Neural progenitor cell (in vitro differentiated cells): ENCODE measurements at regions not wholly inside any gene's neighbourhood (a gene's known extent, or its start where the extent isn't known, plus 50 kb on each side); places are given as distances from the start of the nearest gene placed in this dataset.
A peak's percentile ranks its signal among the peaks of the same experiment; 100 is the strongest.

Experiments
- DNase-seq: peaks from one replicate; pipeline ENCODE4 v3.0.0-alpha.2; 2016; ENCODE audit warnings: low spot score
- H2AFZ ChIP-seq: fragments of 200-600 bp; sonication (generic); replicated peaks from 2 replicates; pipeline ENCODE4 v1.6.1; 2016; ENCODE audit warnings: antibody characterized with exemption
- H3F3A ChIP-seq: fragments of 200-600 bp; sonication (generic); 2 replicates; pipeline ENCODE4 v1.6.1; 2016; ENCODE audit warnings: antibody characterized with exemption, low read depth
- H3K27ac ChIP-seq: fragments of 200-600 bp; sonication (generic); 2 replicates; pipeline ENCODE4 v1.5.1; 2016; ENCODE audit warnings: mild to moderate bottlenecking
- H3K27me3 ChIP-seq: fragments of 200-600 bp; sonication (generic); 2 replicates; pipeline ENCODE4 v1.6.1; 2016; ENCODE audit warnings: mild to moderate bottlenecking, moderate library complexity
- H3K36me3 ChIP-seq: fragments of 200-600 bp; sonication (generic); 2 replicates; pipeline ENCODE4 v1.5.1; 2016
- H3K4me1 ChIP-seq: fragments of 200-600 bp; sonication (generic); 2 replicates; pipeline ENCODE4 v1.6.1; 2016; ENCODE audit warnings: mixed run types
- H3K4me2 ChIP-seq: fragments of 200-600 bp; sonication (generic); 2 replicates; pipeline ENCODE4 v1.6.1; 2016
- H3K4me3 ChIP-seq: fragments of 200-600 bp; sonication (generic); 2 replicates; pipeline ENCODE4 v1.5.1; 2016
- H3K79me2 ChIP-seq: fragments of 200-600 bp; sonication (generic); 2 replicates; pipeline ENCODE4 v1.6.1; 2016; ENCODE audit warnings: low read depth
- H3K9ac ChIP-seq: fragments of 200-600 bp; sonication (generic); 2 replicates; pipeline ENCODE4 v1.6.1; 2016
- H3K9me3 ChIP-seq: fragments of 200-600 bp; sonication (generic); 2 replicates; pipeline ENCODE4 v1.5.1; 2016; ENCODE audit warnings: low read depth
- H4K20me1 ChIP-seq: fragments of 200-600 bp; sonication (generic); 2 replicates; pipeline ENCODE4 v1.6.1; 2016; ENCODE audit warnings: low read depth
- H3K27ac Mint-ChIP-seq: 3 replicates; pipeline ENCODE4 v1.8.0; 2021; ENCODE audit warnings: mixed read lengths
- H3K27me3 Mint-ChIP-seq: 2 replicates; pipeline ENCODE4 v1.8.0; 2022; ENCODE audit warnings: low read depth, mild to moderate bottlenecking, inconsistent platforms, moderate library complexity, mixed read lengths; ENCODE audit not compliant: insufficient read depth
- H3K36me3 Mint-ChIP-seq: 3 replicates; pipeline ENCODE4 v1.8.0; 2021; ENCODE audit warnings: mixed read lengths
- H3K4me1 Mint-ChIP-seq: 3 replicates; pipeline ENCODE4 v1.8.0; 2021; ENCODE audit warnings: mixed read lengths
- H3K4me3 Mint-ChIP-seq: 3 replicates; pipeline ENCODE4 v1.8.0; 2021; ENCODE audit warnings: mild to moderate bottlenecking, moderate library complexity, mixed read lengths
- H3K9me3 Mint-ChIP-seq: 3 replicates; pipeline ENCODE4 v1.8.0; 2020; ENCODE audit warnings: mixed read lengths
- CTCF ChIP-seq: fragments of 200-600 bp; sonication (generic); IDR thresholded peaks from 2 replicates; pipeline ENCODE4 v1.5.1; 2017; ENCODE audit warnings: antibody characterized with exemption, mild to moderate bottlenecking
- EZH2 ChIP-seq: fragments of 200-600 bp; sonication (generic); IDR thresholded peaks from 2 replicates; pipeline ENCODE4 v1.6.1; 2017; ENCODE audit warnings: antibody characterized with exemption, mild to moderate bottlenecking, moderate library complexity
- EZH2phosphoT487 ChIP-seq: fragments of 200-600 bp; sonication (generic); IDR thresholded peaks from 2 replicates; pipeline ENCODE4 v1.6.1; 2017; ENCODE audit warnings: antibody characterized with exemption

DNA sequence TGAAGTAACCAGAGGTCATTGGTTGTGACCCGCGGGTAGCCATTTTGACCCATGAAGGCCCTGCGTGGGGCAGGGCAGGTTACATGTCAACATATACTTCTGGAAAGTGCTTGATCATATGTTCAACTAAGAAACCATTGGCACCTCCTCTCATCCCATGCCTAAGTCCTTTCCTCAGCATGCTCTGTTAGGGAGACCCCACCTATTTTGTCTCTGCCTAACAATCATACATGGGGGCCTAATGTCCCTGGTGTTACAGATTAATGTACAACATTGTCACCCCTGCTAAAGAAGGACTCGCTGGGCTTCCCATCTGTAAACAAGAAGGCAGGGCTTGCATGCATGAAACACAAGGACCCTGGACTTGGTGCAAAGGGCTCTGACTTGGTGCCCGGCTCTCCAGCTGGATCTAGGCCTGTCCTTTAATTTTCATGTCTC lies 133.7 kb upstream of the TNS3 start:
- no peaks in the 10 kb centered on the region for H3K36me3 ChIP-seq
- no peak overlapping the region for H3K27ac ChIP-seq
- no peak overlapping the region for H3K4me3 ChIP-seq
- Mint-ChIP-seq H3K36me3 (no peaks in the 10 kb centered on the region), H3K27ac (no peak overlapping the region), H3K4me3 (no peak overlapping the region), H3K27me3 (peaks cover 4% of the 10 kb centered on the region), H3K9me3 (peaks cover 2% of the 10 kb centered on the region), H3K4me1 (peaks cover 6% of the 10 kb centered on the region)
- TF ChIP-seq CTCF = no peak
- no peak for TF ChIP-seq EZH2phosphoT487
- no peak for TF ChIP-seq EZH2
- no peaks in the 10 kb centered on the region for H3K4me1 ChIP-seq
- H3K9ac ChIP-seq = no peak overlapping the region
- H3K27me3 ChIP-seq = no peaks in the 10 kb centered on the region
- DNase-seq = no peak
- no peaks in the 10 kb centered on the region for H4K20me1 ChIP-seq
- no peaks in the 10 kb centered on the region for H3K79me2 ChIP-seq
- H3K9me3 ChIP-seq = no peaks in the 10 kb centered on the region
- no peaks in the 10 kb centered on the region for H3F3A ChIP-seq
- no peak overlapping the region for H3K4me2 ChIP-seq
- no peak overlapping the region for H2AFZ ChIP-seq

GRCh38 chr7:47714669-47715607 lies 133.0 kb upstream of the TNS3 start:
- TF ChIP-seq EZH2phosphoT487 = no peak
- TF ChIP-seq CTCF = no peak
- TF ChIP-seq EZH2 = no peak
- H3K4me2 ChIP-seq = no peak overlapping the region

DNA sequence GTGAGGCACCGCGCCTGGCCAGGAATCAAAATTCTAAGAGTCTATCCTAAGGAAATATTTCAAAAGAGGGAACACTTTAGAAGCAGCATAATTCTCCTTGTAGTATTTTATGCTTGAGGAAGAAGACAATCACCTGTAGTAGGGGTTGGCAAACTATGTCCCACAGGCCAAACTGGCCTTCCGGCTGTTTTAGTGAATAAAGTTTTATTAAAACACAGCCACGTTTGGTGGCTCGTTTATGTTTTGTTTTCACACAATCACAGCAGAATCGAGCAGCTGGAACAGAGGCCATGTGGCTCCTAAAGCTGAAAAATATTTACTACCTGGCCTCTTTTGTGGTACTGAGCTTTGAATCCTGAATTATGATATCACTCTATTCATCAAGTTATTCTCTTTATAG lies 131.7 kb upstream of the TNS3 start:
- Histone ChIP-seq H2AFZ (no peak overlapping the region), H3K27ac (no peak overlapping the region), H3K9ac (no peak overlapping the region), H3K79me2 (no peaks in the 10 kb centered on the region), H3K9me3 (no peaks in the 10 kb centered on the region), H4K20me1 (no peaks in the 10 kb centered on the region), H3K27me3 (no peaks in the 10 kb centered on the region), H3K4me3 (no peak overlapping the region), H3F3A (no peaks in the 10 kb centered on the region), H3K4me2 (no peak overlapping the region), H3K36me3 (no peaks in the 10 kb centered on the region), H3K4me1 (no peaks in the 10 kb centered on the region)
- Mint-ChIP-seq H3K27me3 (peaks cover 4% of the 10 kb centered on the region), H3K4me1 (peaks cover 2% of the 10 kb centered on the region), H3K4me3 (no peak overlapping the region), H3K9me3 (peaks cover 2% of the 10 kb centered on the region), H3K36me3 (no peaks in the 10 kb centered on the region), H3K27ac (no peak overlapping the region)
- DNase-seq = no peak
- TF ChIP-seq EZH2 (no peak), EZH2phosphoT487 (no peak), CTCF (no peak)

More at GRCh38 chr7:47714669-47715607, 133.0 kb upstream of the TNS3 start:
- Histone ChIP-seq H4K20me1 (no peaks in the 10 kb centered on the region), H3K9me3 (no peaks in the 10 kb centered on the region), H3K4me1 (no peaks in the 10 kb centered on the region), H3K36me3 (no peaks in the 10 kb centered on the region), H3K27ac (no peak overlapping the region), H2AFZ (no peak overlapping the region), H3K27me3 (no peaks in the 10 kb centered on the region), H3K79me2 (no peaks in the 10 kb centered on the region), H3K4me3 (no peak overlapping the region), H3K9ac (no peak overlapping the region), H3F3A (no peaks in the 10 kb centered on the region)
- H3K27ac Mint-ChIP-seq = peak overlapping the region; percentile 15
- no peaks in the 10 kb centered on the region for H3K36me3 Mint-ChIP-seq
- no peak for DNase-seq
- H3K27me3 Mint-ChIP-seq = peaks cover 4% of the 10 kb centered on the region
- peaks cover 2% of the 10 kb centered on the region for H3K4me1 Mint-ChIP-seq
- no peak overlapping the region for H3K4me3 Mint-ChIP-seq
- H3K9me3 Mint-ChIP-seq = peaks cover 2% of the 10 kb centered on the region
